ENCODE measurements at regions not wholly inside any gene's neighbourhood (a gene's known extent, or its start where the extent isn't known, plus 50 kb on each side); places are given as distances from the start of the nearest gene placed in this dataset.

- Histone ChIP-seq H3K27ac (replicated peaks in 1 of 4) (peak overlapping the region; percentile 72 to 78 (median 76)), H3K27me3 (no peaks in the 10 kb centered on the region), H3K9me3 (no peaks in the 10 kb centered on the region), H3K4me1 (peaks cover 0 to 57% (median 40%) of the 10 kb centered on the region in 4 donors), H3K4me3 (no peak overlapping the region), H3K36me3 (no peaks in the 10 kb centered on the region)
- DNase-seq (ENCODE audit: extremely low spot score): no peak
- TF ChIP-seq CTCF (IDR thresholded peaks at IDR 0.05): peak; percentile 78 to 82 (median 79)
- TF ChIP-seq POLR2A (IDR thresholded peaks at IDR 0.05; ENCODE audit: low read depth): no peak
- TF ChIP-seq POLR2AphosphoS5 (IDR thresholded peaks at IDR 0.05): peak; percentile 38 to 58
- intact Hi-C loops (cut with DNase I): loop anchor here (2.0 to 5.0 kb wide), 2 partner anchors 89 to 204 kb away; partner anchors contain the start of gene WLS
- 27% methylated on average over 6 of the region's 6 CpGs for WGBS
Observed at GRCh38 chr1:68321084-68321685, 88.9 kb upstream of the WLS start.

- H3K4me1 ChIP-seq: peaks cover 0 to 57% (median 40%) of the 10 kb centered on the region in 4 donors
- no peak for DNase-seq (ENCODE audit: extremely low spot score)
- no peaks in the 10 kb centered on the region for H3K9me3 ChIP-seq
- no peaks in the 10 kb centered on the region for H3K27me3 ChIP-seq
- WGBS: 71% methylated on average over 4 of the region's 4 CpGs
- intact Hi-C loops (cut with DNase I): loop anchor here (2.0 to 5.0 kb wide), 2 partner anchors 88 to 204 kb away; partner anchors contain the start of gene WLS
- TF ChIP-seq EP300 (IDR thresholded peaks at IDR 0.05) (no peak), POLR2A (IDR thresholded peaks at IDR 0.05; ENCODE audit: low read depth) (no peak), POLR2AphosphoS5 (IDR thresholded peaks at IDR 0.05) (no peak), CTCF (IDR thresholded peaks at IDR 0.05) (no peak)
- peak overlapping the region; percentile 72 to 78 (median 76) for H3K27ac ChIP-seq (replicated peaks in 1 of 4)
- no peak overlapping the region for H3K4me3 ChIP-seq
- no peaks in the 10 kb centered on the region for H3K36me3 ChIP-seq
Observed at GRCh38 chr1:68320349-68320748, 88.0 kb upstream of the WLS start.

- Histone ChIP-seq H3K36me3 (no peaks in the 10 kb centered on the region), H3K4me1 (peaks cover 0 to 57% (median 40%) of the 10 kb centered on the region in 4 donors), H3K4me3 (no peak overlapping the region), H3K9me3 (no peaks in the 10 kb centered on the region), H3K27me3 (no peaks in the 10 kb centered on the region), H3K27ac (replicated peaks in 1 of 4) (peak overlapping the region; percentile 72 to 78 (median 76))
- TF ChIP-seq CTCF (IDR thresholded peaks at IDR 0.05): no peak
- no peak for TF ChIP-seq EP300 (IDR thresholded peaks at IDR 0.05)
- no peak for TF ChIP-seq POLR2AphosphoS5 (IDR thresholded peaks at IDR 0.05)
- TF ChIP-seq POLR2A (IDR thresholded peaks at IDR 0.05; ENCODE audit: low read depth): no peak
- intact Hi-C loops (cut with DNase I): loop anchor here (2.0 to 5.0 kb wide), 2 partner anchors 88 to 203 kb away; partner anchors contain the start of gene WLS
- WGBS: 51% methylated on average over 5 of the region's 5 CpGs
- no peak for DNase-seq (ENCODE audit: extremely low spot score)
Observed at GRCh38 chr1:68319907-68320306, 87.6 kb upstream of the WLS start.

GRCh38 chr1:68317543-68317942 is 85.2 kb upstream of the WLS start:
- Histone ChIP-seq H3K4me3 (no peak overlapping the region), H3K4me1 (peaks cover 0 to 56% (median 44%) of the 10 kb centered on the region in 4 donors), H3K36me3 (no peaks in the 10 kb centered on the region), H3K27me3 (no peaks in the 10 kb centered on the region), H3K27ac (replicated peaks in 1 of 4) (peak overlapping the region in 2 of 4 donors; percentile 26 to 78), H3K9me3 (no peaks in the 10 kb centered on the region)
- 90% methylated on average over 2 of the region's 2 CpGs for WGBS
- no peak for DNase-seq (ENCODE audit: extremely low spot score)
- intact Hi-C loops (cut with DNase I): no loop called here
- no peak for TF ChIP-seq POLR2A (IDR thresholded peaks at IDR 0.05; ENCODE audit: low read depth)
- no peak for TF ChIP-seq EP300 (IDR thresholded peaks at IDR 0.05)
- TF ChIP-seq POLR2AphosphoS5 (IDR thresholded peaks at IDR 0.05): no peak
- no peak for TF ChIP-seq CTCF (IDR thresholded peaks at IDR 0.05)

Data from esophagus muscularis mucosa (tissue), 4 donors.